Ascending aorta (tissue), 2 donors: ENCODE measurements at regions not wholly inside any gene's neighbourhood (a gene's known extent, or its start where the extent isn't known, plus 50 kb on each side); places are given as distances from the start of the nearest gene placed in this dataset.
"Not testable (repeated sequence)": the region's sequence is repeated elsewhere in the genome, so short reads cannot be mapped to it uniquely, and the experiment has no call there.

ENCODE experiments used
- DNase-seq, 2 donors: peaks; one replicate each; pipeline ENCODE4 v3.0.0-alpha.2; 2019; ENCODE audit warnings: low spot score in 2 of 2
- H3K27ac ChIP-seq, 2 donors: fragments of 200-600 bp; sonication (generic); one replicate each; pipeline ENCODE4 v1.5.1; 2016 to 2017; ENCODE audit warnings: mild to moderate bottlenecking in 1 of 2
- H3K27me3 ChIP-seq: fragments of 200-600 bp; sonication (generic); one replicate; pipeline ENCODE4 v1.5.1; 2017
- H3K36me3 ChIP-seq, 2 donors: fragments of 200-600 bp; sonication (generic); one replicate each; pipeline ENCODE4 v1.5.1; 2016
- H3K4me1 ChIP-seq, 2 donors: fragments of 200-600 bp; sonication (generic); one replicate each; pipeline ENCODE4 v1.5.1; 2016 to 2017; ENCODE audit warnings: mild to moderate bottlenecking in 1 of 2
- H3K4me3 ChIP-seq, 2 donors: fragments of 200-600 bp; sonication (generic); one replicate each; pipeline ENCODE4 v1.5.1; 2016 to 2017; ENCODE audit warnings: mild to moderate bottlenecking in 1 of 2
- H3K9me3 ChIP-seq, 2 donors: fragments of 200-600 bp; sonication (generic); one replicate each; pipeline ENCODE4 v1.5.1; 2016
- CTCF ChIP-seq, 3 experiments: fragments of 200-600 bp in 2 of 3; fragments of 450-650 bp in 1 of 3; sonication (generic) in 2 of 3; IDR thresholded peaks; one replicate each; pipeline ENCODE4 v1.5.1; 2016 to 2019; ENCODE audit warnings: antibody characterized with exemption in 3 of 3, mild to moderate bottlenecking in 1 of 3, moderate library complexity in 1 of 3
- intact Hi-C: fragments of 100-400 bp; cut with DNase I; formaldehyde crosslinking; loops from one replicate; pipeline ENCODE4 v1.15.1; 2023

DNA sequence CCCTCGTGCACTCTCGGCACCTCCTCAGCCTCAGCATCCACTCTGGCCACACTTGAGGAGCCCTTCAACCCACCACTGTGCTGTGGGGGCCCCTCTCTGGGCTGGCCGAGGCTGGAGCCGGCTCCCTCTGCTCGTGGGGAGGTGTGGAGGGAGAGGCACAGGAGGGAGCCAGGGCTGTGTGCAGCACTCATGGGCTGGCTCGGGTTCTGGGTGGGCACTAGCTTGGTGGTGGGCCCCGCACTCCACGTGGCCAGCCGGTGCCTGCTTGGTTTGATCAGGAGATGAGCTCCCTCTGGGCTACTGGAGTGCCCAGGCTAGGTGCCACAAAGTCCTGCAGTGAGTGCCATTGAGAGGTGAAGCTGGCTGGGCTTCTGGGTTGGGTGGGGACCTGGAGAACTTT lies 949.4 kb upstream of the GJE1 start:
- Histone ChIP-seq H3K4me3 (no peak overlapping the region), H3K4me1 (no peaks in the 10 kb centered on the region), H3K9me3 (no peaks in the 10 kb centered on the region), H3K36me3 (no peaks in the 10 kb centered on the region), H3K27me3 (no peaks in the 10 kb centered on the region), H3K27ac (no peak overlapping the region)
- intact Hi-C loops: no loop called here
- no peak for DNase-seq
- TF ChIP-seq CTCF (IDR thresholded peaks at IDR 0.05): no peak

GRCh38 chr6:141175458-141175857 lies 957.3 kb upstream of the GJE1 start:
- H3K9me3 ChIP-seq, H3K36me3 ChIP-seq, H3K4me3 ChIP-seq, H3K27ac ChIP-seq, H3K27me3 ChIP-seq, intact Hi-C loops, H3K4me1 ChIP-seq, DNase-seq: not testable (repeated sequence)

DNA sequence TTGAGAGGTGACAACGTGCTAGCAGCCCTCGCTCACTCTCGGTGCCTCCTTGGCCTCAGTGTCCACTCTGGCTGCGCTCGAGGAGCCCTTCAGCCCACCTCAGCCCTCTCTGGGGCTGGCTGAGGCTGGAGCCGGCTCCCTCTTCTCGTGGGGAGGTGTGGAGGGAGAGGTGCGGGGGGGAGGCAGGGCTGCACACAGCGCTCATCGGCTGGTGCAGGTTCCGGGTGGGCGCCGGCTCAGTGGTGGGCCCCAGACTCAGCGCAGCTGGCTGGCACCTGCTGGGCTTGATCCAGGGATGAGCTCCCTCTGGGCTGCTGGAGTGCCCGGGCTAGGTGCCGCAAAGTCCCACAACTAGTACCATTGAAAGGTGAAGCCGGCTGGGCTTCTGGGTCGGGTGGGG lies 957.8 kb upstream of the GJE1 start:
- DNase-seq: no peak
- peaks cover 0 to 9% of the 10 kb centered on the region in 2 donors for H3K9me3 ChIP-seq
- no peaks in the 10 kb centered on the region for H3K36me3 ChIP-seq
- no peaks in the 10 kb centered on the region for H3K27me3 ChIP-seq
- no peak overlapping the region for H3K27ac ChIP-seq
- TF ChIP-seq CTCF (IDR thresholded peaks at IDR 0.05): no peak
- H3K4me1 ChIP-seq: no peaks in the 10 kb centered on the region
- H3K4me3 ChIP-seq: no peak overlapping the region
- intact Hi-C loops: no loop called here

DNA sequence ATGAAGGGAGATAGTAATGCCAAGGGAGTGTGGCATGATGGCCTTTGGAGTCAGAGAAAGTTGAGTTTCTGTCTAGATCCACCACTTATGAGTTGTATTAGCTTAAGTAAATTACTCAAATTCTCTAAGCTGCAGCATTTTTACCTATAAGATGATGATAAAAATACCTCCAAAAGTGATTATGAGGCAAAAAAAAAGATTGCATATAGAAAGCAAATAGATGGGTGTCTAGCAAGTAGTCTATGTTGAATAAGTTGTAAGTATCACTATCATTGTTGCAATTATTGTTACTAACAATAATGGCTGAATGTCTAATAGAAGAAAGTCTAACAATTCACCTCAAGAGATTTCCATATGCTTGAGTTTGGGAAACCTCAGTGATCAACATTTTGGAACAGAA lies 959.2 kb upstream of the GJE1 start:
- TF ChIP-seq CTCF (IDR thresholded peaks at IDR 0.05): no peak
- DNase-seq: no peak
- peaks cover 0 to 9% of the 10 kb centered on the region in 2 donors for H3K9me3 ChIP-seq
- H3K27me3 ChIP-seq: no peaks in the 10 kb centered on the region
- no peaks in the 10 kb centered on the region for H3K4me1 ChIP-seq
- no peaks in the 10 kb centered on the region for H3K36me3 ChIP-seq
- H3K27ac ChIP-seq: no peak overlapping the region
- intact Hi-C loops: no loop called here
- H3K4me3 ChIP-seq: no peak overlapping the region

DNA sequence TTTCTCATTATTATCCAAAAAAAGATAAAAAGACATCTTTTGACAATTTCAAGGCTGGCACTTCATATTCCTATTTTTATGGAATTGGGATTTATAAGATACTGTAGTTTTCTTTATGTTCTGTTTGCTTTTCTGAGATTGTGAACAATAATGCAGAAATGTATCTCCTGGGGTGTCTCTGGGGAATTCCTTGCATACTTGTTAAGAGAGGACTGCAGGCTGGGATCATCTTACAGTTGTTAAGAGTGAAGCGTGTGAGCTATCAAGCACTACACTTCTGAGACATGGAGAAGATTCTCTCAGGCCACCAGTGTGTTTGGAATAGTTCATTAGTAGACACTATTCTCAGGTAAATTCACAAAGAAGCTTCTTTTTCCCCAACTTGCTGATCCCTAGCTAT lies 963.3 kb upstream of the GJE1 start:
- Histone ChIP-seq H3K27ac (no peak overlapping the region), H3K9me3 (no peaks in the 10 kb centered on the region), H3K4me3 (no peak overlapping the region), H3K27me3 (no peaks in the 10 kb centered on the region), H3K4me1 (no peaks in the 10 kb centered on the region), H3K36me3 (no peaks in the 10 kb centered on the region)
- no peak for TF ChIP-seq CTCF (IDR thresholded peaks at IDR 0.05)
- intact Hi-C loops: no loop called here
- DNase-seq: no peak

GRCh38 chr6:141167945-141168344 lies 964.8 kb upstream of the GJE1 start:
- no peaks in the 10 kb centered on the region for H3K9me3 ChIP-seq
- H3K27me3 ChIP-seq: no peaks in the 10 kb centered on the region
- no peak for DNase-seq
- no peak for TF ChIP-seq CTCF (IDR thresholded peaks at IDR 0.05)
- H3K4me1 ChIP-seq: no peaks in the 10 kb centered on the region
- intact Hi-C loops: no loop called here
- H3K4me3 ChIP-seq: no peak overlapping the region
- H3K36me3 ChIP-seq: no peaks in the 10 kb centered on the region
- no peak overlapping the region for H3K27ac ChIP-seq
